EL (cell line): ENCODE measurements at regions not wholly inside any gene's neighbourhood (a gene's known extent, or its start where the extent isn't known, plus 50 kb on each side); places are given as distances from the start of the nearest gene placed in this dataset.

ENCODE experiments used
- DNase-seq: peaks from one replicate; pipeline ENCODE4 v3.0.0-alpha.2; 2016

GRCh38 chr3:162021206-162021605, 524.6 kb downstream of the OTOL1 start:
- DNase-seq, result no peak

GRCh38 chr3:162022911-162023310, 526.3 kb downstream of the OTOL1 start:
- DNase-seq, result no peak

GRCh38 chr3:162029736-162030135, 533.1 kb downstream of the OTOL1 start:
- no peak for DNase-seq

- DNase-seq, result peak; percentile 91
Observed at GRCh38 chr3:162034368-162034767, 537.8 kb downstream of the OTOL1 start.

- DNase-seq, result no peak
Observed at GRCh38 chr3:162041622-162042021, 545.0 kb downstream of the OTOL1 start.

GRCh38 chr3:162052636-162053035, 556.0 kb downstream of the OTOL1 start:
- peak; percentile 26 for DNase-seq

GRCh38 chr3:162072656-162073164, 576.1 kb downstream of the OTOL1 start:
- no peak for DNase-seq

- no peak for DNase-seq
Observed at GRCh38 chr3:162073422-162073975, 576.9 kb downstream of the OTOL1 start.

GRCh38 chr3:162077108-162077507, 580.5 kb downstream of the OTOL1 start:
- DNase-seq, result peak; percentile 8

GRCh38 chr3:162082516-162082915, 585.9 kb downstream of the OTOL1 start:
- peak; percentile 58 for DNase-seq

GRCh38 chr3:162087361-162087760, 590.8 kb downstream of the OTOL1 start:
- DNase-seq, result no peak

GRCh38 chr3:162092751-162093150, 596.1 kb downstream of the OTOL1 start:
- DNase-seq, result no peak

GRCh38 chr3:162094301-162094700, 597.7 kb downstream of the OTOL1 start:
- no peak for DNase-seq

- DNase-seq, result no peak
Observed at GRCh38 chr3:162096874-162097273, 600.3 kb downstream of the OTOL1 start.

- no peak for DNase-seq
Observed at GRCh38 chr3:162103808-162104207, 607.2 kb downstream of the OTOL1 start.

- no peak for DNase-seq
Observed at GRCh38 chr3:162111861-162112260, 615.3 kb downstream of the OTOL1 start.

- no peak for DNase-seq
Observed at GRCh38 chr3:162112719-162113118, 616.1 kb downstream of the OTOL1 start.

- DNase-seq, result no peak
Observed at GRCh38 chr3:162117961-162118360, 621.4 kb downstream of the OTOL1 start.

GRCh38 chr3:162119651-162120050, 623.0 kb downstream of the OTOL1 start:
- no peak for DNase-seq

GRCh38 chr3:162122405-162122804, 625.8 kb downstream of the OTOL1 start:
- no peak for DNase-seq

GRCh38 chr3:162125790-162126189, 629.2 kb downstream of the OTOL1 start:
- DNase-seq, result no peak

GRCh38 chr3:162130582-162130981, 634.0 kb downstream of the OTOL1 start:
- no peak for DNase-seq

- no peak for DNase-seq
Observed at GRCh38 chr3:162132981-162133380, 636.4 kb downstream of the OTOL1 start.

- no peak for DNase-seq
Observed at GRCh38 chr3:162134571-162134970, 638.0 kb downstream of the OTOL1 start.

GRCh38 chr3:162136136-162136535, 639.5 kb downstream of the OTOL1 start:
- DNase-seq, result no peak
